ENCODE measurements at regions not wholly inside any gene's neighbourhood (a gene's known extent, or its start where the extent isn't known, plus 50 kb on each side); places are given as distances from the start of the nearest gene placed in this dataset.

DNA sequence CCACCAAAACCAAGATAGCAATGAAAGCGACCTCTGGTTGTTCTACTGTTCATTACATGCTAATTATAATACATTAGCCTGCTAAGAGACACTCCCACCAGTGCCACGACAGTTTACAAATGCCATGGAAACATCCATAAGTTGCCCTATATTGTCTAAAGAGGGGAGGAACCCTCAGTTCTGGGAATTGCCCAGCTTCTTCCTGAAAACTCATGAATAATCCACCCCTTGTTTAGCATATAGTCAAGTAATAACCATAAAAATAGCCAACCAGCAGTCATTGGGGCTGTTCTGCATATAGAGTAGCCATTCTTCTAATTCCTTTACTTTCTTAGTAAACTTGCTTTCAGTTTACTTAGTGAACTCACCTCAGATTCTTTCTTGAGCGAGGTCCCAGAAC, 189.8 kb upstream of the SOX11 start:
- H3K9me3 ChIP-seq (ENCODE audit: control insufficient read depth in 1 of 2, insufficient read depth in 1 of 2, low read length in 2 of 2): peaks cover 0 to 7% of the 10 kb centered on the region in 2 experiments
- no peak overlapping the region for H3K27ac Mint-ChIP-seq
- peaks cover 3% of the 10 kb centered on the region for H3K9me3 Mint-ChIP-seq
- H3K4me3 ChIP-seq (ENCODE audit: low read length): no peak overlapping the region
- DNase-seq (no peak), ATAC-seq (ENCODE audit: poor library complexity) (no peak)
- H3K36me3 ChIP-seq (ENCODE audit: insufficient read depth, low read length): no peaks in the 10 kb centered on the region
- H3K36me3 Mint-ChIP-seq (ENCODE audit: low read depth): no peaks in the 10 kb centered on the region
- TF ChIP-seq, protein P1, sequence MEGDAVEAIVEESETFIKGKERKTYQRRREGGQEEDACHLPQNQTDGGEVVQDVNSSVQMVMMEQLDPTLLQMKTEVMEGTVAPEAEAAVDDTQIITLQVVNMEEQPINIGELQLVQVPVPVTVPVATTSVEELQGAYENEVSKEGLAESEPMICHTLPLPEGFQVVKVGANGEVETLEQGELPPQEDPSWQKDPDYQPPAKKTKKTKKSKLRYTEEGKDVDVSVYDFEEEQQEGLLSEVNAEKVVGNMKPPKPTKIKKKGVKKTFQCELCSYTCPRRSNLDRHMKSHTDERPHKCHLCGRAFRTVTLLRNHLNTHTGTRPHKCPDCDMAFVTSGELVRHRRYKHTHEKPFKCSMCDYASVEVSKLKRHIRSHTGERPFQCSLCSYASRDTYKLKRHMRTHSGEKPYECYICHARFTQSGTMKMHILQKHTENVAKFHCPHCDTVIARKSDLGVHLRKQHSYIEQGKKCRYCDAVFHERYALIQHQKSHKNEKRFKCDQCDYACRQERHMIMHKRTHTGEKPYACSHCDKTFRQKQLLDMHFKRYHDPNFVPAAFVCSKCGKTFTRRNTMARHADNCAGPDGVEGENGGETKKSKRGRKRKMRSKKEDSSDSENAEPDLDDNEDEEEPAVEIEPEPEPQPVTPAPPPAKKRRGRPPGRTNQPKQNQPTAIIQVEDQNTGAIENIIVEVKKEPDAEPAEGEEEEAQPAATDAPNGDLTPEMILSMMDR (IDR thresholded peaks at IDR 0.05): no peak
- POLR2A ChIA-PET: no interaction called here
- CTCF ChIA-PET: no interaction called here
- H3K4me1 Mint-ChIP-seq (ENCODE audit: low read depth): no peaks in the 10 kb centered on the region
- no peaks in the 10 kb centered on the region for H3K27me3 ChIP-seq (ENCODE audit: control insufficient read depth in 1 of 2, insufficient read depth in 2 of 2, low read length in 2 of 2)
- H3K4me1 ChIP-seq (ENCODE audit: insufficient read depth, low read length): no peaks in the 10 kb centered on the region
- no peak overlapping the region for H3K27ac ChIP-seq (ENCODE audit: low read depth in 1 of 2, low read length in 2 of 2)
- H3K4me3 Mint-ChIP-seq: no peak overlapping the region
- intact Hi-C loops (cut with DNase I, micrococcal nuclease): no loop called here
- H3K27me3 Mint-ChIP-seq: no peaks in the 10 kb centered on the region

DNA sequence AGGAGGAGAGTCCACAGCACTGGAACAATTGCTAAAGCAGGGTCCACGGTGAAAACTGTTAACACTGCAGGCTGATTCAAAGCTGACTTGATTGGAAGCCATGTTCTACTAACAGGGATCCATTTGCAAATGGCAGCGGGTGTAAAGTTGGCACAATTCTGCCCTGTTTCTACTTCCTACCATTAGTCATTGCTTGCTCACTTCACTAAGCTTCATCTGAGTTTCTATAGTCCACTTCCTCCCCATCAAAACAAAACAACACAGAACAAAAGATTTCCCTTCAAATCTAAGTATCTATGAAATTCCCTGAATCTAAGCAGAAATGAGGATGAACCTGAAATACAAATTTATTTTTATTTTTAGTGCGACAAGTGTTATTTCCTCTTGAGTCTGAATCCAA, 187.4 kb upstream of the SOX11 start:
- H3K4me3 ChIP-seq (ENCODE audit: low read length): no peak overlapping the region
- H3K27ac ChIP-seq (ENCODE audit: low read depth in 1 of 2, low read length in 2 of 2): no peak overlapping the region
- H3K9me3 Mint-ChIP-seq: peaks cover 2% of the 10 kb centered on the region
- peaks cover 0 to 15% of the 10 kb centered on the region in 2 experiments for H3K9me3 ChIP-seq (ENCODE audit: control insufficient read depth in 1 of 2, insufficient read depth in 1 of 2, low read length in 2 of 2)
- DNase-seq (no peak), ATAC-seq (ENCODE audit: poor library complexity) (no peak)
- no peaks in the 10 kb centered on the region for H3K4me1 ChIP-seq (ENCODE audit: insufficient read depth, low read length)
- no peaks in the 10 kb centered on the region for H3K4me1 Mint-ChIP-seq (ENCODE audit: low read depth)
- no peak overlapping the region for H3K27ac Mint-ChIP-seq
- ChIA-PET POLR2A (no interaction called here), CTCF (no interaction called here)
- no peaks in the 10 kb centered on the region for H3K36me3 ChIP-seq (ENCODE audit: insufficient read depth, low read length)
- H3K27me3 Mint-ChIP-seq: no peaks in the 10 kb centered on the region
- no peak overlapping the region for H3K4me3 Mint-ChIP-seq
- TF ChIP-seq, protein P1 (IDR thresholded peaks at IDR 0.05): no peak
- intact Hi-C loops (cut with DNase I, micrococcal nuclease): no loop called here
- H3K36me3 Mint-ChIP-seq (ENCODE audit: low read depth): no peaks in the 10 kb centered on the region
- no peaks in the 10 kb centered on the region for H3K27me3 ChIP-seq (ENCODE audit: control insufficient read depth in 1 of 2, insufficient read depth in 2 of 2, low read length in 2 of 2)

DNA sequence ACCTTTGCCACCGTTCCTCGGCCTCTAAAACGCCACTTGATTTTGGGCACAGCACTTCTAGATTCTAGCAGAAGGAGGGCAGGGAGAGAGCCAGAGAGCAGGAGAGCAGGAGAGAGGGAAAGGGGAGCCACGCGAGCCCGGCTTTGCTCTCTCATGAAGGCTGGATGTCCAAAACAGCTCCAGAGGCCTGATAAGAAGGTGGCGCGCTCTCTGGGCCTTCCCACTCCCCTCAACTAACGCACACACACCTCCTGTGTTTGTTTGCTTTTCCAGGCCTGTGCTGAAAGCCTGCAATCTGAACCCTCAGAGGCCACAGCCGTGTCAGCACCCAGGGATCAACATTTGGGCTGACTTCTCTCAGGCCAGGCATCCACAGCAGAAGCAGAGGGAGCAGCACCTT, 184.8 kb upstream of the SOX11 start:
- Mint-ChIP-seq H3K9me3 (peaks cover 2% of the 10 kb centered on the region), H3K36me3 (ENCODE audit: low read depth) (no peaks in the 10 kb centered on the region), H3K4me1 (ENCODE audit: low read depth) (no peaks in the 10 kb centered on the region), H3K27me3 (no peaks in the 10 kb centered on the region), H3K27ac (no peak overlapping the region), H3K4me3 (no peak overlapping the region)
- ATAC-seq (ENCODE audit: poor library complexity) (no peak), DNase-seq (no peak)
- Histone ChIP-seq H3K9me3 (ENCODE audit: control insufficient read depth in 1 of 2, insufficient read depth in 1 of 2, low read length in 2 of 2) (peaks cover 0 to 15% of the 10 kb centered on the region in 2 experiments), H3K4me1 (ENCODE audit: insufficient read depth, low read length) (no peaks in the 10 kb centered on the region), H3K27me3 (ENCODE audit: control insufficient read depth in 1 of 2, insufficient read depth in 2 of 2, low read length in 2 of 2) (no peaks in the 10 kb centered on the region), H3K27ac (ENCODE audit: low read depth in 1 of 2, low read length in 2 of 2) (no peak overlapping the region), H3K36me3 (ENCODE audit: insufficient read depth, low read length) (no peaks in the 10 kb centered on the region), H3K4me3 (ENCODE audit: low read length) (no peak overlapping the region)
- TF ChIP-seq, protein P1 (IDR thresholded peaks at IDR 0.05): no peak
- ChIA-PET POLR2A (no interaction called here), CTCF (no interaction called here)
- intact Hi-C loops (cut with DNase I, micrococcal nuclease): no loop called here

All from CD4-positive, alpha-beta T cell (primary cell).